HepG2 (cell line): ENCODE measurements at regions not wholly inside any gene's neighbourhood (a gene's known extent, or its start where the extent isn't known, plus 50 kb on each side); places are given as distances from the start of the nearest gene placed in this dataset.

Experiments
- ATAC-seq: fragments of 200-7000 bp; cut with Tn5 transposase; 3 replicates; pipeline ENCODE4 v1.9.1; 2020; ENCODE audit warnings: mild to moderate bottlenecking, moderate library complexity
- BruUV-seq: library from RNA; stranded (reverse); fragments of 400-500 nt; replicated peaks from 2 replicates; lab custom pipeline; 2021; lab: Mats Ljungman, UMichigan
- CTCF ChIA-PET: fragments of 300-600 bp; formaldehyde crosslinking; extraction: SDS; loops from one replicate; lab custom pipeline; 2021; ENCODE audit warnings: low total read pairs, inconsistent platforms, low intra/inter-chr PET ratio; lab: Yijun Ruan, JAX
- POLR2A ChIA-PET: fragments of 350-600 bp; sonication (Branson Sonifier 250); formaldehyde crosslinking; loops from one replicate; lab custom pipeline; 2020; ENCODE audit warnings: antibody characterized with exemption, inconsistent platforms; lab: Yijun Ruan, JAX
- DNase-seq: peaks from one replicate; pipeline ENCODE4 v3.0.0-alpha.2; 2015; ENCODE audit warnings: low spot score
- FAIRE-seq: peaks from 3 replicates; lab custom pipeline; 2011; peaks lifted over from hg19 to GRCh38; lab: Jason Lieb, UNC
- H2AFZ ChIP-seq: one replicate; pipeline ENCODE4 v1.6.1; 2011; ENCODE audit warnings: low read length, inconsistent platforms
- H3K27ac ChIP-seq: fragments of 300-600 bp; 3 replicates; pipeline ENCODE4 v1.8.0; 2011; ENCODE audit warnings: mixed run types, mild to moderate bottlenecking, mixed read lengths, low read length, inconsistent platforms; ENCODE audit not compliant: insufficient read depth; ENCODE audit errors: extremely low read length
- H3K27me3 ChIP-seq, 2 experiments: fragments of 200-600 bp in 1 of 2; 2 replicates in 1 of 2; 3 replicates in 1 of 2; pipeline versions ENCODE4 v1.6.0 to v1.8.0; 2011; ENCODE audit warnings: low read length in 2 of 2, mild to moderate bottlenecking in 2 of 2, moderate library complexity in 2 of 2, inconsistent platforms in 1 of 2; ENCODE audit not compliant: insufficient read depth in 2 of 2, control insufficient read depth in 1 of 2
- H3K36me3 ChIP-seq, 2 experiments: fragments of 200-600 bp in 1 of 2; replicated peaks in 1 of 2; 2 replicates in 1 of 2; 3 replicates in 1 of 2; pipeline versions ENCODE4 v1.5.1 to v1.8.0; 2011; ENCODE audit warnings: low read length in 2 of 2, inconsistent platforms in 1 of 2; ENCODE audit not compliant: insufficient read depth in 2 of 2, control insufficient read depth in 1 of 2
- H3K4me1 ChIP-seq: 2 replicates; pipeline ENCODE4 v1.5.1; 2012; ENCODE audit warnings: low read length, inconsistent platforms; ENCODE audit not compliant: insufficient read depth
- H3K4me2 ChIP-seq: 2 replicates; pipeline ENCODE4 v1.6.0; 2011; ENCODE audit warnings: low read depth, low read length, inconsistent platforms
- H3K4me3 ChIP-seq, 3 experiments: fragments of 200-600 bp in 1 of 3; sonication (generic), shearing (Covaris generic) in 1 of 3; replicated peaks in 1 of 3; 2 replicates each; pipeline ENCODE4 v1.5.1; 2011 to 2016; ENCODE audit warnings: low read length in 3 of 3, inconsistent platforms in 2 of 3, low read depth in 2 of 3, mild to moderate bottlenecking in 2 of 3, control low read depth in 1 of 3, mixed read lengths in 1 of 3; ENCODE audit not compliant: insufficient read depth in 1 of 3
- H3K79me2 ChIP-seq: one replicate; pipeline ENCODE4 v1.6.1; 2011; ENCODE audit warnings: low read length, inconsistent platforms; ENCODE audit not compliant: insufficient read depth
- H3K9ac ChIP-seq: 2 replicates; pipeline ENCODE4 v1.6.0; 2011; ENCODE audit warnings: mild to moderate bottlenecking, low read depth, low read length, inconsistent platforms; ENCODE audit not compliant: insufficient read depth
- H3K9me3 ChIP-seq: 2 replicates; pipeline ENCODE4 v1.5.1; 2012; ENCODE audit warnings: mild to moderate bottlenecking, low read length
- H4K20me1 ChIP-seq: 2 replicates; pipeline ENCODE4 v1.6.0; 2011; ENCODE audit warnings: inconsistent platforms, mild to moderate bottlenecking, low read length, moderate library complexity; ENCODE audit not compliant: insufficient read depth
- ETV5 ChIP-seq: IDR thresholded peaks from 2 replicates; pipeline ENCODE4 v1.6.1; 2018; ENCODE audit warnings: missing biosample characterization, missing genetic modification reagents, inconsistent platforms, borderline replicate concordance
- HDAC1 ChIP-seq: sonication (generic); formaldehyde crosslinking; IDR thresholded peaks from 2 replicates; pipeline ENCODE4 v1.5.1; 2020; ENCODE audit warnings: mild to moderate bottlenecking, missing genetic modification reagents
- HES4 ChIP-seq: sonication (generic); formaldehyde crosslinking; IDR thresholded peaks from 2 replicates; pipeline ENCODE4 v1.9.0; 2021; ENCODE audit warnings: mild to moderate bottlenecking, missing genetic modification reagents, borderline replicate concordance
- KDM1A ChIP-seq: IDR thresholded peaks from 2 replicates; pipeline ENCODE4 v1.6.1; 2016; ENCODE audit warnings: missing compliant biosample characterization
- MAZ ChIP-seq, 2 experiments: sonication (generic) in 1 of 2; formaldehyde crosslinking in 1 of 2; IDR thresholded peaks; 2 replicates each; pipeline versions ENCODE4 v1.5.0 to v1.6.1; 2012 to 2020; ENCODE audit warnings: low read depth in 2 of 2, mild to moderate bottlenecking in 2 of 2, borderline replicate concordance in 1 of 2, improper control_type of control experiment in 1 of 2, low read length in 1 of 2, missing genetic modification reagents in 1 of 2, moderate library complexity in 1 of 2
- NCOA2 ChIP-seq: sonication (generic); formaldehyde crosslinking; IDR thresholded peaks from 2 replicates; pipeline ENCODE4 v1.8.0; 2022; ENCODE audit warnings: inconsistent platforms
- NR2F6 ChIP-seq, 2 experiments: IDR thresholded peaks; 2 replicates each; pipeline ENCODE4 v1.6.1; 2016; ENCODE audit warnings: antibody characterized with exemption in 1 of 2, mild to moderate bottlenecking in 1 of 2
- PPARG ChIP-seq: conservative IDR thresholded peaks from 2 replicates; pipeline ENCODE4 v1.6.1; 2016; ENCODE audit warnings: missing biosample characterization, missing genetic modification reagents
- SIX1 ChIP-seq: sonication (generic); formaldehyde crosslinking; IDR thresholded peaks from 2 replicates; pipeline ENCODE4 v1.4.0; 2020; ENCODE audit warnings: missing genetic modification reagents, borderline replicate concordance
- YY1 ChIP-seq: IDR thresholded peaks from 2 replicates; pipeline ENCODE4 v1.6.1; 2011; ENCODE audit warnings: low read length, low read depth, moderate library complexity, mild to moderate bottlenecking; ENCODE audit not compliant: insufficient read depth, insufficient replicate concordance
- ZBTB46 ChIP-seq: sonication (generic); formaldehyde crosslinking; IDR thresholded peaks from 2 replicates; pipeline ENCODE4 v1.4.0; 2020; ENCODE audit warnings: mild to moderate bottlenecking, missing genetic modification reagents, borderline replicate concordance
- ZFP82 ChIP-seq: sonication (generic); formaldehyde crosslinking; IDR thresholded peaks from 2 replicates; pipeline ENCODE4 v1.5.1; 2020; ENCODE audit warnings: mild to moderate bottlenecking, missing genetic modification reagents, borderline replicate concordance
- ZNF101 ChIP-seq: sonication (generic); formaldehyde crosslinking; IDR thresholded peaks from 2 replicates; pipeline ENCODE4 v1.4.0; 2020; ENCODE audit warnings: mild to moderate bottlenecking, low read depth, missing genetic modification reagents, borderline replicate concordance
- ZNF138 ChIP-seq: sonication (generic); formaldehyde crosslinking; IDR thresholded peaks from 2 replicates; pipeline ENCODE4 v1.5.0; 2020; ENCODE audit warnings: mild to moderate bottlenecking, low read depth, missing genetic modification reagents
- ZNF235 ChIP-seq: sonication (generic); formaldehyde crosslinking; IDR thresholded peaks from 2 replicates; pipeline ENCODE4 v1.8.1; 2023; ENCODE audit warnings: mild to moderate bottlenecking, missing genetic modification reagents, borderline replicate concordance
- ZNF557 ChIP-seq: sonication (generic); formaldehyde crosslinking; IDR thresholded peaks from 2 replicates; pipeline ENCODE4 v1.4.0; 2020; ENCODE audit warnings: missing genetic modification reagents
- ZNF878 ChIP-seq: sonication (generic); formaldehyde crosslinking; IDR thresholded peaks from 2 replicates; pipeline ENCODE4 v1.8.1; 2023; ENCODE audit warnings: mild to moderate bottlenecking, missing genetic modification reagents, moderate library complexity
- ZNF879 ChIP-seq: sonication (generic); formaldehyde crosslinking; IDR thresholded peaks from 2 replicates; pipeline ENCODE4 v1.8.1; 2023; ENCODE audit warnings: missing genetic modification reagents
- ZXDC ChIP-seq: sonication (generic); formaldehyde crosslinking; IDR thresholded peaks from 2 replicates; pipeline ENCODE4 v1.5.0; 2020; ENCODE audit warnings: mild to moderate bottlenecking, missing genetic modification reagents
- WGBS: methylation state at CpG from one replicate; pipeline ENCODE4 v1.1.6; 2017; ENCODE audit warnings: low lambda C conversion rate; 5-methylcytosine and 5-hydroxymethylcytosine counted together
- in situ Hi-C: cut with HindIII; loops from 2 replicates; pipeline ENCODE4 v1.10.0; 2017; ENCODE audit warnings: low pct_unique_long_range_greater_than_20kb; ENCODE audit not compliant: extremely low pct_ligation_motif_present
- intact Hi-C: fragments of 100-400 bp; cut with micrococcal nuclease; formaldehyde crosslinking; loops from one replicate; pipeline ENCODE4 v1.10.0; 2022; ENCODE audit not compliant: unreplicated experiment

GRCh38 chr12:90181216-90181615 lies 472.6 kb upstream of the ATP2B1 start (continued):
- TF ChIP-seq ZBTB46 (CRISPR knock-in tag), result no peak
- TF ChIP-seq ZNF235 (CRISPR knock-in tag), result no peak
- no peak for TF ChIP-seq ZNF101 (CRISPR knock-in tag)
- TF ChIP-seq MAZ (IDR thresholded peaks at IDR 0.05; ENCODE audit: borderline replicate concordance, low read depth, low read length), result no peak
- no peak for TF ChIP-seq MAZ (CRISPR knock-in tag; IDR thresholded peaks at IDR 0.05; ENCODE audit: low read depth)
- TF ChIP-seq PPARG, result no peak
- TF ChIP-seq ETV5 (CRISPR knock-in tag), result no peak
- no peak for TF ChIP-seq YY1

GRCh38 chr12:90174956-90175355 lies 466.3 kb upstream of the ATP2B1 start:
- CTCF ChIA-PET, result no interaction called here
- FAIRE-seq, result no peak
- POLR2A ChIA-PET, result no interaction called here

More at GRCh38 chr12:90174956-90175355, 466.3 kb upstream of the ATP2B1 start:
- Histone ChIP-seq H3K4me2 (no peak overlapping the region), H3K9me3 (peaks cover 52% of the 10 kb centered on the region), H3K27me3 (no peaks in the 10 kb centered on the region)
- intact Hi-C loops (no loop called here), in situ Hi-C loops (no loop called here)
- no peak for TF ChIP-seq NCOA2 (CRISPR knock-in tag)
- no peak for TF ChIP-seq ZNF557 (CRISPR knock-in tag)
- TF ChIP-seq KDM1A (CRISPR knock-in tag), result no peak
- TF ChIP-seq NR2F6 (IDR thresholded peaks at IDR 0.05), result no peak
- TF ChIP-seq NR2F6 (CRISPR knock-in tag; IDR thresholded peaks at IDR 0.05), result no peak
- no peak for TF ChIP-seq SIX1 (CRISPR knock-in tag)
- no peak for TF ChIP-seq ZNF138 (CRISPR knock-in tag)
- TF ChIP-seq ZXDC (CRISPR knock-in tag), result no peak
- TF ChIP-seq ZNF878 (CRISPR knock-in tag), result no peak
- TF ChIP-seq ZFP82 (CRISPR knock-in tag), result no peak
- TF ChIP-seq HES4 (CRISPR knock-in tag), result no peak
- no peak for TF ChIP-seq HDAC1 (CRISPR knock-in tag)
- TF ChIP-seq ZNF879 (CRISPR knock-in tag), result no peak
- TF ChIP-seq, all 625 proteins: peak for 0
- no peaks in the 10 kb centered on the region for H3K36me3 ChIP-seq
- no peak overlapping the region for H3K4me3 ChIP-seq
- ATAC-seq (no peak), DNase-seq (no peak)
- H3K79me2 ChIP-seq, result no peaks in the 10 kb centered on the region
- no peak overlapping the region for H2AFZ ChIP-seq
- no peaks in the 10 kb centered on the region for H4K20me1 ChIP-seq
- no peak overlapping the region for H3K9ac ChIP-seq
- no TSS peak for BruUV-seq
- 5% methylated on average over 1 of the region's 1 CpG for WGBS
- H3K4me1 ChIP-seq, result no peaks in the 10 kb centered on the region
- no peak overlapping the region for H3K27ac ChIP-seq
